Left lung (tissue), 4 donors: ENCODE measurements at regions not wholly inside any gene's neighbourhood (a gene's known extent, or its start where the extent isn't known, plus 50 kb on each side); places are given as distances from the start of the nearest gene placed in this dataset.

ENCODE experiments used
- ATAC-seq: fragments of 200-7000 bp; cut with Tn5 transposase; one replicate; pipeline ENCODE4 v1.9.1; 2020; ENCODE audit warnings: moderate library complexity
- DNase-seq, 4 donors: peaks; one replicate each; pipeline ENCODE4 v3.0.0-alpha.2; 2013 to 2020
- H3K27ac ChIP-seq, 2 donors: fragments of 200-600 bp; sonication (generic) in 1 of 2; one replicate each; pipeline versions ENCODE4 v1.5.0 to v1.8.0; 2020 to 2021
- H3K27me3 ChIP-seq, 2 donors: fragments of 200-600 bp; sonication (generic) in 1 of 2; one replicate each; pipeline versions ENCODE4 v1.5.0 to v1.8.0; 2020 to 2021
- H3K36me3 ChIP-seq, 2 donors: fragments of 200-600 bp; sonication (generic) in 1 of 2; one replicate each; pipeline versions ENCODE4 v1.5.0 to v1.8.0; 2020 to 2021
- H3K4me1 ChIP-seq, 2 donors: fragments of 200-600 bp; one replicate each; pipeline ENCODE4 v1.8.0; 2021
- H3K4me3 ChIP-seq, 2 donors: fragments of 200-600 bp; sonication (generic) in 1 of 2; one replicate each; pipeline versions ENCODE4 v1.5.0 to v1.8.0; 2020 to 2021; ENCODE audit warnings: mild to moderate bottlenecking in 1 of 2
- H3K9me3 ChIP-seq, 2 donors: fragments of 200-600 bp; sonication (generic) in 1 of 2; one replicate each; pipeline versions ENCODE4 v1.5.0 to v1.8.0; 2020 to 2021
- CTCF ChIP-seq, 2 donors: fragments of 200-600 bp; sonication (generic) in 1 of 2; IDR thresholded peaks; one replicate each; pipeline versions ENCODE4 v1.5.0 to v1.8.0; 2021; ENCODE audit warnings: antibody characterized with exemption in 2 of 2
- intact Hi-C, 2 donors: fragments of 100-400 bp; cut with DNase I; formaldehyde crosslinking; loops; one replicate each; pipeline versions ENCODE4 v1.11.2 to v1.14.2; 2022
- donor health status: DM: no; HTN: yes; CAD: no.
- donor health status: DM: no; HTN: no; CAD: no.

GRCh38 chr5:143516249-143516648 lies 112.8 kb upstream of the NR3C1 start:
- Histone ChIP-seq H3K4me1 (no peaks in the 10 kb centered on the region), H3K9me3 (no peaks in the 10 kb centered on the region), H3K27me3 (no peaks in the 10 kb centered on the region), H3K27ac (no peak overlapping the region), H3K4me3 (no peak overlapping the region), H3K36me3 (no peaks in the 10 kb centered on the region)
- DNase-seq (no peak), ATAC-seq (no peak)
- intact Hi-C loops = no loop called here
- no peak for TF ChIP-seq CTCF (IDR thresholded peaks at IDR 0.05)

GRCh38 chr5:143515829-143516228 lies 112.3 kb upstream of the NR3C1 start:
- Histone ChIP-seq H3K36me3 (no peaks in the 10 kb centered on the region), H3K27me3 (no peaks in the 10 kb centered on the region), H3K4me3 (no peak overlapping the region), H3K9me3 (no peaks in the 10 kb centered on the region), H3K27ac (no peak overlapping the region), H3K4me1 (no peaks in the 10 kb centered on the region)
- DNase-seq = peak in 1 of 4 donors; percentile 11
- no peak for ATAC-seq
- intact Hi-C loops = no loop called here
- TF ChIP-seq CTCF (IDR thresholded peaks at IDR 0.05) = no peak

- intact Hi-C loops = no loop called here
- no peak for ATAC-seq
- no peak for TF ChIP-seq CTCF (IDR thresholded peaks at IDR 0.05)
Observed at GRCh38 chr5:143514616-143515335, 111.3 kb upstream of the NR3C1 start.

GRCh38 chr5:143513720-143514119 lies 110.2 kb upstream of the NR3C1 start:
- Histone ChIP-seq H3K4me3 (no peak overlapping the region), H3K27ac (no peak overlapping the region), H3K27me3 (no peaks in the 10 kb centered on the region), H3K9me3 (no peaks in the 10 kb centered on the region), H3K4me1 (no peaks in the 10 kb centered on the region), H3K36me3 (no peaks in the 10 kb centered on the region)
- no peak for DNase-seq
- no peak for TF ChIP-seq CTCF (IDR thresholded peaks at IDR 0.05)
- intact Hi-C loops = no loop called here
- no peak for ATAC-seq

More at GRCh38 chr5:143514616-143515335, 111.3 kb upstream of the NR3C1 start:
- no peak overlapping the region for H3K4me3 ChIP-seq
- no peaks in the 10 kb centered on the region for H3K4me1 ChIP-seq
- no peaks in the 10 kb centered on the region for H3K27me3 ChIP-seq
- no peaks in the 10 kb centered on the region for H3K9me3 ChIP-seq
- DNase-seq = no peak
- no peak overlapping the region for H3K27ac ChIP-seq
- no peaks in the 10 kb centered on the region for H3K36me3 ChIP-seq

GRCh38 chr5:143511736-143512135 lies 108.2 kb upstream of the NR3C1 start:
- Histone ChIP-seq H3K27ac (no peak overlapping the region), H3K4me3 (no peak overlapping the region), H3K9me3 (no peaks in the 10 kb centered on the region), H3K4me1 (peaks cover 8 to 13% of the 10 kb centered on the region in 2 donors), H3K36me3 (no peaks in the 10 kb centered on the region), H3K27me3 (no peaks in the 10 kb centered on the region)
- ATAC-seq = no peak
- intact Hi-C loops = no loop called here
- no peak for DNase-seq
- no peak for TF ChIP-seq CTCF (IDR thresholded peaks at IDR 0.05)
